Activated B cell treated with CpG ODN at 0.5 μM for 24 hours (primary cell): ENCODE measurements at regions not wholly inside any gene's neighbourhood (a gene's known extent, or its start where the extent isn't known, plus 50 kb on each side); places are given as distances from the start of the nearest gene placed in this dataset.

Source experiments
- ATAC-seq: fragments of 200-7000 bp; cut with Tn5 transposase; one replicate; pipeline ENCODE4 v1.10.0; 2021; ENCODE audit warnings: low read depth, mild to moderate bottlenecking, moderate library complexity
- CTCF ChIA-PET: fragments of 350-600 bp; sonication (Branson Sonifier 250); formaldehyde crosslinking; loops from one replicate; lab custom pipeline; 2021; ENCODE audit warnings: antibody characterized with exemption; lab: Charles Lee
- POLR2A ChIA-PET: fragments of 350-600 bp; sonication (Branson Sonifier 250); formaldehyde crosslinking; loops from one replicate; lab custom pipeline; 2021; ENCODE audit warnings: antibody characterized with exemption; lab: Charles Lee
- DNase-seq: peaks from one replicate; pipeline ENCODE4 v3.0.0; 2022
- H3K27ac Mint-ChIP-seq: one replicate; pipeline ENCODE4 v1.8.0; 2020; ENCODE audit warnings: mixed read lengths
- H3K27me3 Mint-ChIP-seq: one replicate; pipeline ENCODE4 v1.8.0; 2021; ENCODE audit warnings: mixed read lengths
- H3K36me3 Mint-ChIP-seq: one replicate; pipeline ENCODE4 v1.8.0; 2021; ENCODE audit warnings: low read depth, mixed read lengths
- H3K4me1 Mint-ChIP-seq: one replicate; pipeline ENCODE4 v1.8.0; 2021; ENCODE audit warnings: mixed read lengths
- H3K4me3 Mint-ChIP-seq: one replicate; pipeline ENCODE4 v1.8.0; 2020; ENCODE audit warnings: mild to moderate bottlenecking, mixed read lengths
- H3K9me3 Mint-ChIP-seq: one replicate; pipeline ENCODE4 v1.8.0; 2020; ENCODE audit warnings: mixed read lengths
- CTCF ChIP-seq: fragments of 200-600 bp; IDR thresholded peaks from one replicate; pipeline ENCODE4 v1.8.0; 2022; ENCODE audit warnings: antibody characterized with exemption, mild to moderate bottlenecking
- intact Hi-C: fragments of 100-400 bp; cut with micrococcal nuclease; formaldehyde crosslinking; loops from one replicate; pipeline ENCODE4 v1.15.1; 2024

GRCh38 chr7:35422715-35423114, 168.8 kb upstream of the TBX20 start:
- ATAC-seq (no peak), DNase-seq (no peak)
- CTCF ChIA-PET: interaction anchor here (0.8 to 5.5 kb wide), 2 partner anchors 115 to 202 kb away, joined by 3 to 42 read pairs; no protein-coding TSS in a partner anchor
- no peak for TF ChIP-seq CTCF
- Mint-ChIP-seq H3K4me1 (peaks cover 3% of the 10 kb centered on the region), H3K9me3 (peaks cover 6% of the 10 kb centered on the region), H3K27me3 (peaks cover 16% of the 10 kb centered on the region), H3K36me3 (no peaks in the 10 kb centered on the region), H3K4me3 (no peak overlapping the region), H3K27ac (no peak overlapping the region)
- intact Hi-C loops: no loop called here
- POLR2A ChIA-PET: no interaction called here

- CTCF ChIA-PET: no interaction called here
- Mint-ChIP-seq H3K4me3 (no peak overlapping the region), H3K27me3 (peaks cover 7% of the 10 kb centered on the region), H3K36me3 (no peaks in the 10 kb centered on the region), H3K9me3 (no peaks in the 10 kb centered on the region), H3K4me1 (peaks cover 3% of the 10 kb centered on the region), H3K27ac (no peak overlapping the region)
- POLR2A ChIA-PET: no interaction called here
- intact Hi-C loops: no loop called here
- ATAC-seq (no peak), DNase-seq (no peak)
- no peak for TF ChIP-seq CTCF
These were observed 166.8 kb upstream of the TBX20 start for GRCh38 chr7:35420656-35421055.

- H3K27me3 Mint-ChIP-seq: peaks cover 7% of the 10 kb centered on the region
- no peak for TF ChIP-seq CTCF
- H3K36me3 Mint-ChIP-seq: no peaks in the 10 kb centered on the region
- H3K4me1 Mint-ChIP-seq: peaks cover 3% of the 10 kb centered on the region
- ATAC-seq (no peak), DNase-seq (no peak)
- no peak overlapping the region for H3K27ac Mint-ChIP-seq
- CTCF ChIA-PET: no interaction called here
- no peak overlapping the region for H3K4me3 Mint-ChIP-seq
- no peaks in the 10 kb centered on the region for H3K9me3 Mint-ChIP-seq
- POLR2A ChIA-PET: no interaction called here
- intact Hi-C loops: no loop called here
These were observed 165.5 kb upstream of the TBX20 start for GRCh38 chr7:35419391-35419755.

DNA sequence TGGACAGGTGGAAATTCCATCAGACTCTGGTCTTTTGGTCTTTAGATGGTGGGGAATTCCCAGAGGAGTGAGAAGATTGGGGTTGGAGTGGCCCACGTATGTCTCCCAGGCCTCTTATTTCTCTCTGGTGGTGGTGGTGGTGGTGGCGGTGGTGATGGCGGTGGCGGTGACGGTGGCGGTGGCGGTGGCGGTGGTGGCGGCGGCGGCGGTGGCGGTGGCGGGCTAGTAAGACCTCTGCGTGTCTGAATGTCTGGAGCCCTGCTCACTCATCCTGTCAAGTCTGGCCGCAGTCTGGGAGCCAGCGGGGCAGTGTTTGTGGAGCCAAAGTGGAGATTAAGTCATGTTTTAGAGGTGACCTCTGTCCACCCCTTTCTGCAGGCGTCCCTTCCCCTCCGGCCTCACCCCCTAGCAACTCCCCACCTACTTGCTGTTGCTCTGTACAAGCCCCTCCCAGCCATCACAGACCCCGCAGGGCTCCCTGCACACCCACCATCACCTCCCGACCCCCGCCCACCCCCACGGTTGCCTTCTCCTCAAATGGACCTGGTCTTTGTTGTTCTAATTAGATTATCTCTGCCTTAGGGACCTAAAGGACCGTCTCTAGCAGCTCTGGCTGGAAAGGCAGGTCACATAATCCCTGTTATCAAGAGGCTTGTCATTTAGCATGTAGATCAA, 165.0 kb upstream of the TBX20 start:
- ATAC-seq (no peak), DNase-seq (no peak)
- Mint-ChIP-seq H3K4me1 (peaks cover 3% of the 10 kb centered on the region), H3K4me3 (no peak overlapping the region), H3K27ac (no peak overlapping the region), H3K9me3 (no peaks in the 10 kb centered on the region), H3K36me3 (no peaks in the 10 kb centered on the region), H3K27me3 (peaks cover 4% of the 10 kb centered on the region)
- intact Hi-C loops: no loop called here
- ChIA-PET POLR2A (no interaction called here), CTCF (no interaction called here)
- no peak for TF ChIP-seq CTCF

- POLR2A ChIA-PET: no interaction called here
- peaks cover 3% of the 10 kb centered on the region for H3K4me1 Mint-ChIP-seq
- no peak for DNase-seq
- H3K27ac Mint-ChIP-seq: no peak overlapping the region
- CTCF ChIA-PET: no interaction called here
- no peak for ATAC-seq
- H3K9me3 Mint-ChIP-seq: no peaks in the 10 kb centered on the region
- H3K27me3 Mint-ChIP-seq: peaks cover 9% of the 10 kb centered on the region
- H3K36me3 Mint-ChIP-seq: no peaks in the 10 kb centered on the region
- no peak for TF ChIP-seq CTCF
- intact Hi-C loops: no loop called here
- no peak overlapping the region for H3K4me3 Mint-ChIP-seq
These were observed 162.7 kb upstream of the TBX20 start for GRCh38 chr7:35416568-35416967.
